Endothelial cell of umbilical vein (primary cell): ENCODE measurements at regions not wholly inside any gene's neighbourhood (a gene's known extent, or its start where the extent isn't known, plus 50 kb on each side); places are given as distances from the start of the nearest gene placed in this dataset.

Source experiments
- CTCF ChIP-seq, 2 donors: IDR thresholded peaks; 1 replicate in 1 of 2; 2 replicates in 1 of 2; pipeline ENCODE4 v1.5.1; 2011; ENCODE audit warnings: low read length in 2 of 2, mild to moderate bottlenecking in 2 of 2, moderate library complexity in 2 of 2, control low read depth in 1 of 2, inconsistent platforms in 1 of 2, low read depth in 1 of 2; ENCODE audit not compliant: insufficient read depth in 1 of 2; ENCODE audit errors: extremely low read depth in 1 of 2
- FOS ChIP-seq: IDR thresholded peaks from 2 replicates; pipeline ENCODE4 v1.6.1; 2011; ENCODE audit warnings: mild to moderate bottlenecking, low read length, moderate library complexity, borderline replicate concordance; ENCODE audit not compliant: insufficient read depth
- MAX ChIP-seq: IDR thresholded peaks from 2 replicates; pipeline ENCODE4 v1.6.1; 2011; ENCODE audit not compliant: insufficient read depth, insufficient read length
- POLR2A ChIP-seq: IDR thresholded peaks from 2 replicates; pipeline ENCODE4 v1.6.1; 2012; ENCODE audit warnings: low read depth, mild to moderate bottlenecking, control low read depth, low read length
- POLR2AphosphoS5 ChIP-seq: IDR thresholded peaks from 2 replicates; pipeline ENCODE4 v1.6.1; 2012; ENCODE audit warnings: low read depth, mild to moderate bottlenecking, control low read depth, low read length, moderate library complexity; ENCODE audit not compliant: insufficient read depth

- TF ChIP-seq MAX (no peak), POLR2AphosphoS5 (no peak), POLR2A (no peak), FOS (no peak), CTCF (IDR thresholded peaks at IDR 0.05; ENCODE audit: extremely low read depth in 1 of 2, insufficient read depth in 1 of 2, low read depth in 1 of 2, low read length in 2 of 2) (no peak)
Measured at GRCh38 chr16:61228371-61228770, 807.9 kb downstream of the CDH8 start.
